ENCODE measurements at regions not wholly inside any gene's neighbourhood (a gene's known extent, or its start where the extent isn't known, plus 50 kb on each side); places are given as distances from the start of the nearest gene placed in this dataset.
"Not testable (repeated sequence)": the region's sequence is repeated elsewhere in the genome, so short reads cannot be mapped to it uniquely, and the experiment has no call there.

- no peak for DNase-seq
These were observed 56.4 kb upstream of the RBMS1 start for GRCh38 chr2:160550048-160550447.

DNA sequence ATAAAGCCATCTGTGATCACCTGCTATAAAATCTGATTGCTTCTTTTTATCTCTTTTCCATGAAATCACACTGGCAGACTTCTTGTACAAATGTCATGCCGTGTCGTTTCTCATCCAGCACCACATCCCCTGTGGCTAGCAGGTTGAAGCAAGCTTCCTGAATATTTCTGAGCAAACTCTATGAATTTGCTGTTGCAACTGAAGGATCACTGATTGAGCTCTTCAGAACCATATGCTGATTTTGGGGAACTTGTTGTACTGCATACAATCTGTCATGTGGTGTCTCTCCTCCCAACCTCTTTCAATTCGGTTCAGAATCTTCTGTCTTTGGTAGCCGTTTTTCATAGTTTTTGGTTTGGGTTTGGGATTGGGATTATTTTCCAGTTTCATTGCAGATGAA, 57.7 kb upstream of the RBMS1 start:
- DNase-seq: no peak

GRCh38 chr2:160555420-160556071, 61.9 kb upstream of the RBMS1 start:
- DNase-seq: no peak

DNA sequence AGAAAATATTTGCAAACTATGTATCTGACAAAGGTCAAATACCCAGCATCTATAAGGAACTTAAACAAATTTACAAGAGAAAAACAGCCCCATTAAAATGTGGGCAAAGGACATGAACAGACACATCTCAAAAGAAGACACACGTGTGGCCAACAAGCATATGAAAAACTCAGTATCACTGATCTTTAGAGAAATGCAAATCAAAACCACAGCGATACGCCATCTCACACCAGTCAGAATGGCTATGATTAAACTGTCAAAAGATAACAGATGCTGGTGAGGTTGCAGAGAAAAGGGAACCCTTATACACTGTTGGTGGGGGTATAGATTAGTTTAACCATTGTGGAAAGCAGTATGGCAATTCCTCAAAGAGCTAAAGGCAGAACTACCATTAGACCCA, 64.3 kb upstream of the RBMS1 start:
- no peak for DNase-seq

DNA sequence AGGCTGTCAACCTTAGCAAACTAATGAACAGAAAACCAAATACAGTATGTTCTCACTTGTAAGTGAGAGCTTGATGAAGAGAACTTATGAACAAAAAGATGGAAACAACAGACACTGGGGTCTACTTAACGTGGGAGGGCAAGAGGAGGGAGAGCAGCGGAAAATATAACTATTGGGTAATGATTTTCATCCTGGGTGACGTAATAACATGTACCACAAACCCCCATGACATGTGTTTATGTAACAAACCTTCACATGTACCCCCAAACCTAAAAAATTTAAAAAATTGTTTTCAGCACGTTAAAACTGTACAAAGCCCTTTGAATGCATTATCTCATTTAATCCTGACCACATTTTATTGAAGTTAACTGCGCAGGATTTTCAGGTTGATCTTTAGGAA, 64.9 kb upstream of the RBMS1 start:
- no peak for DNase-seq

- DNase-seq: peak; percentile 40
These were observed 68.1 kb upstream of the RBMS1 start for GRCh38 chr2:160561551-160562295.

DNA sequence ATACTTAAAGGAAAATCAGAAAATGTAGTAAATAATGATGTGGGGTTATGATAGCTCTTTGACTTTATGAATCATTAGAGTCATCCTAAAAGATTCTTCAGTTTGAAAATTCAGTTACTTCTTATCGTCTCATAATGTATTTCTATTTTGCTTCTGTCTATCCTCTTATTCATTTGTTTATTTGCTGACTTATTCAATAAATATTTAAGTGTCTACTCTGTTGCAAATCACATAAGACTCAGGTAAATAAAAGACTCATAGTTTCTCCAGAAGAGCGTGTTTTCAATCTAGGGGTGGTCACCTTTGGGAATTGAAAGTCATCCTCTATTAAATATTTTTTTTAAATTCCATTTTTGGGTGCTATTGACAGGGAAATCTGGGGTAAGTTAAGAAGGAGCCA, 69.1 kb upstream of the RBMS1 start:
- no peak for DNase-seq

DNA sequence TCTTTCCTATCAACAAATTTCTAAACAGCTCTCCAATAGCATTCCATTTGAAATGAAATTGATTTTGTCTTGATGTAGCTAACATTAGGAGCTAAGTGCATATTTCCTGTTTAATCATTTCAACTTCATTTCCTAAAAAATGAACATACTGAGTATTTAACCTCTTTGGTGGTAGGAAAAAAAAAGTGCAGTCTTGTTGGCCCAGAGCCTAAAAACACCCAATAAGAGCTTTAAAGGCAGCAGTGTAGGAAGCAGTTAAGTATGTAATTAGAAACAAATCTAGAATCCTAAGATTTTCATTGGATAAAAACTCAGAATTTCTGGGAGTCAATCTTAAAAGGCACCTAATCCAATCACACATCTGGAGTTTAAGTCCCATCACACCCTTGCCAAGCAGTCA, 71.0 kb upstream of the RBMS1 start:
- DNase-seq: no peak

DNA sequence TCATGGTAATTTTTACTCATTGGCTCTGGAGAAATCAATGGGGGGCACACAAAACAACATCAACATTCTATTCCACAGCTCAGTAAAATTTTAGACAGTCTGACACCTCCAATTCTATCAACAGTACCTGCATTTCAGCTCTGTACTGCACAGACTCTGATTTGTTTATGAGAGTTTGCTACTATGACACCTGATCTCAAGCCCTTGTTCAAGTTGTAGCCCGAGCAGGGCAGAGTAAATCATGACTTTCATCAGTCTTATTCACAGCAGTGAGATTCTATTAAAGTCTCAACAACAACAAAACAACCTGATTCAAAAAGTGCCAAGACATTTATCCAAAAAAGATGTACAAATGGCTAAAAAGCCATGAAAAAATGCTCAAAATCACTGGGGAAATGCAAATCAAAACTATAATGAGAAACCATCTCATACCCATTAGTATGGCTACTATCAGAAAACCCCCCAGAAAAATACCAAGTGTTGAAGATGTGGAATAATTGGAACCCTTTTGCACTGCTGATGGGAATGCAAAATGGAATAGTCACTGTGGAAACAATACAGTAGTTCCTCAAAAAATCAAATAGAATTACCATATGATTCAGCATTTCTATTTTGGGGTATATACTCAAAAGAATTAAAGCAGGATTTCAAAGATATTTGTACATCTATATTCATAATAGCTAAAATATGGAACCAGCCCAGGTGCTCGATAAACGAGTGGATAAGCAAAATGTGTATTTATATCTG, 71.7 kb upstream of the RBMS1 start:
- DNase-seq: no peak

GRCh38 chr2:160566717-160567116, 73.1 kb upstream of the RBMS1 start:
- DNase-seq: no peak

DNA sequence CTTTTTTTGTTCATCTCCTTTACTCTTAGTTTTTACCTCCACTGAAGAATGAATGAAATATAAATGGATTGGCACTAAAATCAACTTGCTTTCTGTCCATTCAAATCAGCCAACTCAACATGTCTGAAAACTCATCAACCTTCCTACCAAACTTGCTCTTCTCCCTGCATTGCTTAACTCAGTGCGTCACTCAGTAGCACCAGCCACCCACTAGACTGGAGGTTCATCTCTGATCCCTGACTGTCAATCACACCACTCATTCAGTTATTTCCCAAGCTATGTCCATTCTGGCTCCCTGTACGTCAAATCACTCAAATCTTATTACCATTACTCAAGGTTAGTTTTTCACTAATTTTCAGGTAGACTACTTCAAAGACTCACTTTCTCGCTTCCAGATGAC, 75.2 kb upstream of the RBMS1 start:
- DNase-seq: no peak

- DNase-seq: no peak
These were observed 76.8 kb upstream of the RBMS1 start for GRCh38 chr2:160570376-160570775.

DNA sequence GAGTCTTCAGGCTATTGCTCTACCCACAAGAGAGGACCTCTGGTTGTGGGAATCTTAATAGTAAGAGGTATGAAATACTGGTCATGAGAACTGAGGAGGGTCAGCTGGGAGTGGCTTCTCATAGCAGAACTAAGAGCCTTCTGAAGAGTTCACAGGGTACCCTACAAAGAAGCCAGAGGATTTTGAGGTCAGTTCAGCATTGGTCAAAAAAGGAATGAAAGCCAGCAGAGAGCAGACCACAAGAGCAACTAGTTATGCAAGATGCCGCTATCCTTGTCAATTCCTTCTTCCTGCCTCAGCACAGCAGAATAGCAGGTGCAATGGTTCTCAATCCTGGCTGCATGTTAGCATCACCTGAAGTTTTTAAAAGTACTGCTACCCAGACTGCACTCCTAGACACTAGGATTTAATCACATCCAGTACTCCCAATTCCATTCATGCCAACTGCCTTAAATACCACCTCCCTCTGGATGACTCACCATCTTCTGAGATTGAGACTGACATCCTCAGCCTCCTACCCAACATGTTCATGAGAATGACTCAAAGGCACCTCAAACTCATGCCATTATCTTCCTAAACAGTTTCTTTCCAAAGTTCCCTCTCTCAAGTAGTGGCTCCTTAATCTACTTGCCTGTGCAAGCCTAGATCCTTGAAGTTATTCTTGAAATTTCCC, 81.0 kb upstream of the RBMS1 start:
- no peak for DNase-seq

DNA sequence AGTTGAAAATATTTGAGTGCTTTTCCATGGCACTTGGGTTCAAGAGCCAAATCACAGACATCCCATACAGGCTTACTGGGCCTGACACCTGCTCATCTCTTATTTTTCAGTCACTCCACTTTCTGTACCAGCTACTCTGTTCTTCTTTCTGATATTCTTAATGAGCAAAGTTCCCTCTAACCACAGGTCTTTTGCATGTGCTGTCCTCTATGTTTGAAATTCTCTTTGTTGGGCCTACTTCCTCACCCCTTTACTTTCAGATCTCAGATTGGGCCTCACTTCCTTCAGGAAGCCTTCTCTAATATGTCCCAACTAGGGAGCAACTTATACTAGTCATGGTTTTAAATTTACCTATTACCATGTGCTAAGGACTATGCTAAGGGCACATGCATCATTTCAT, 81.8 kb upstream of the RBMS1 start:
- DNase-seq: no peak

DNA sequence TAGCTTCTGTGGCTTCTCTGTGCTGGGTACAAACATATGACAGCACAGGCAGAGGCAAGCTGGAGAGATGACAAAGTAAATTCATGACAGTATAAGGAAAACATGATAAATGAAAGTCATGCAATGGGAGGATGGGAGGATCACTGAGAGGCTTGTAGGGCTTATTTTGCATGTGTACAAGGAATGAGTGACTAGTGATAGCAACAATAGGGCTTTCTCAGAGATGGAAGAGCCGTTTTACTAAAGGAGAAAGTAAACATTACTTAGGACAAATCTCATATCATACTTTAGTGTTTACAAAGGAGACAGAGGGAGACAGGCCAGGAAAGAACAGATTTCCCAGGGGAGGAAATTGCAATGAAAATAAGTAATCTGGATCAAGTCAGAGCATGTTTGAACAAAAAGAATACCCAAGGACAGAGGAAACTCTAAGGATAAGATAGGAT, 82.5 kb upstream of the RBMS1 start:
- no peak for DNase-seq

GRCh38 chr2:160577081-160577480, 83.5 kb upstream of the RBMS1 start:
- not testable (repeated sequence) for DNase-seq

GRCh38 chr2:160581035-160581434, 87.4 kb upstream of the RBMS1 start:
- no peak for DNase-seq

GRCh38 chr2:160581448-160581847, 87.8 kb upstream of the RBMS1 start:
- DNase-seq: peak; percentile 8

DNA sequence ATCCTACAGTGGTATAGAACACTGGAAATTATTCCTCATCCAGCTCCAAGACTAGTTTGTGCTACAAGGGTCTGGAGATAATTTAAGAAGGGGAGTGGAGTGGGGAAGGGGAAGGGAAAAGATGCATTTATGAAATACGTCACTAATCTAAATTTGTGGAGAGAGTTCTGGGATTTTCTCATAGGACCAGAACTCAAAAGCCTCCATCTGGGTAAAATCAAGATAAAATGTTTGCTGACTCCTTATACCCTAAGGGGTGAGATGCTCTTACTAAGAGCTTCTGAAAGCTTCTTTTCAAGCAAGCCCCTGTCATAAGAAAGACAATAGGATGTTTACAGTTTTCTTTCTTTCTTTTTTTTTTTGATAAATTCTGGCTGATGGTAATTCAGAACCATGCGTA, 88.5 kb upstream of the RBMS1 start:
- DNase-seq: no peak

GRCh38 chr2:160582490-160583145, 89.0 kb upstream of the RBMS1 start:
- no peak for DNase-seq

DNA sequence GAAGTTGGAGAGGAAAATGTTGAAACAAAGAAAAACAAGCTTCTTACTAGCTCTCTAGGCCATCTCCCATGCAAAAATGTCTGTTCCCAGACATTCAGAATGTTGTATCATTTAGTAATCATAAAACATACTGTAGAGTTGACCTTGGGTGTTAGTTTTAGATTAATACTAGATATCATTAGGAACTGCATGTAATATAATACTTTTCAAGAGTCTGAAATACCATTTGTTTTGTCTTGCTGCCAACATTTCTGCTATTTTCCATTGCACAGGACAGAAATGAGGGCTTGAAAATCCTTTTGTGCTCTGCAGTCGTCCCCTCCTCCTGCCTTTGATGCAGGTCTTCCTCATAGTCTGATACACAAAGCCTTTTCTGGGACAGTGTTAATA, 89.5 kb upstream of the RBMS1 start:
- DNase-seq: no peak

DNA sequence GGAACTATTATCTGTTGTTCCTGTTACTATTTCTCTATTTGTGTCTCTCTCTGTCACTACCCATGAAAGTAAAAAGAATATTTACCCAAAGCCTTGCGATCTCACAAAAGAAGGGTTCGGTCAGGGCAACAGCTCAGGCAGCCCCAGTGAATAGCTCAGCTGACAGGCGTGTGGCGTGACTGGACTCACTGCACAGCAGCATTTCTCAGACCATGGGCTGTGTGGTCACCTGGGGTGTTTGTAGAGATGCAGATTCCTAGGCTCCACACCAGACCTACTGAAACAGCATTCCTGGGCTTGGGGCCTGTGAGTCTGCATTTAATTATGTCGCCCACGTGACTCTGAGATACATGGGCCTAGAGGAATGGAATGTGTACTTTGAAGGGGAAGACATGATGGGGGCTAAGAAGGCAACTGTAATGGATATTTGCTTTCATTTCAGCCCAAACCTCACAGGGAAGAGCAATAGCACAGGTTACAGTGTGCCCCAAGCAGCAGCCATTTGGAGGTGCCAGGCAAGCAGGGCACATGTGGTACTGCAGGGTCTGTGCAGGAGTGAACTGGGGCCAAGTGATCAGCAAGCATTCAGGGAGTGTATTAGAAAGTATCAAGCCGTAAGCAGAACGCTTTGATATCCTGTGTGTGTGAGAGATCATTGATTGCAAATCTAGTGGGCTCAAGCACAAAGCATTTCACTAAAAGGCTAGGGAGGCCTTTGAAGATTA, 90.4 kb upstream of the RBMS1 start:
- no peak for DNase-seq

Measured in RPMI8226 (cell line).